Psoas muscle (tissue), 7 donors: ENCODE measurements at regions not wholly inside any gene's neighbourhood (a gene's known extent, or its start where the extent isn't known, plus 50 kb on each side); places are given as distances from the start of the nearest gene placed in this dataset.

Experiments
- ATAC-seq, 4 donors: fragments of 200-7000 bp; cut with Tn5 transposase; one replicate each; pipeline ENCODE4 v1.9.1; 2020; ENCODE audit warnings: moderate library complexity in 3 of 4, mild to moderate bottlenecking in 2 of 4
- DNase-seq, 2 donors: peaks; one replicate each; pipeline ENCODE4 v3.0.0-alpha.2; 2020
- H3K27ac ChIP-seq: fragments of 200-600 bp; one replicate; pipeline ENCODE4 v1.8.0; 2022
- H3K27me3 ChIP-seq, 3 donors: fragments of 200-600 bp in 1 of 3; one replicate each; pipeline versions ENCODE4 v1.6.1 to v1.8.0; 2013 to 2022; ENCODE audit warnings: low read length in 2 of 3, mild to moderate bottlenecking in 2 of 3, moderate library complexity in 1 of 3; ENCODE audit not compliant: insufficient read depth in 3 of 3
- H3K36me3 ChIP-seq, 2 donors: fragments of 200-600 bp in 1 of 2; one replicate each; pipeline versions ENCODE4 v1.6.1 to v1.8.0; 2013 to 2022; ENCODE audit warnings: low read depth in 1 of 2, mild to moderate bottlenecking in 1 of 2, moderate library complexity in 1 of 2; ENCODE audit not compliant: insufficient read depth in 1 of 2
- H3K4me1 ChIP-seq: fragments of 200-600 bp; one replicate; pipeline ENCODE4 v1.8.0; 2022
- H3K4me3 ChIP-seq: fragments of 200-600 bp; one replicate; pipeline ENCODE4 v1.8.0; 2022; ENCODE audit warnings: mild to moderate bottlenecking
- H3K9me3 ChIP-seq: fragments of 200-600 bp; one replicate; pipeline ENCODE4 v1.8.0; 2022
- CTCF ChIP-seq: fragments of 200-600 bp; IDR thresholded peaks from one replicate; pipeline ENCODE4 v1.8.0; 2022; ENCODE audit warnings: antibody characterized with exemption
- WGBS, 3 donors: extraction: QIAGEN DNeasy Blood & Tissue Kit; methylation state at CpG; one replicate each; pipeline versions ENCODE4 v1.1.6 to v1.1.7; 2013; 5-methylcytosine and 5-hydroxymethylcytosine counted together
- intact Hi-C, 2 donors: fragments of 100-400 bp; cut with DNase I; formaldehyde crosslinking; loops; one replicate each; pipeline versions ENCODE4 v1.11.0 to v1.14.2; 2022
- donor health status: healthy with polysubstance abuse.
- donor health status: DM: no; HTN: no; CAD: no; lungs with moderate emphysema.
- donor health status: Bipolar disorder and iron deficiency.
- donor health status: healthy.
- donor health status: DM: yes; HTN: yes; CAD: no.
- donor health status: DM: no; HTN: no; CAD: no.
- donor health status: DM: yes; HTN: yes; CAD: no.

- Histone ChIP-seq H3K27ac (no peak overlapping the region), H3K4me3 (no peak overlapping the region), H3K27me3 (no peaks in the 10 kb centered on the region), H3K9me3 (no peaks in the 10 kb centered on the region), H3K36me3 (no peaks in the 10 kb centered on the region), H3K4me1 (no peaks in the 10 kb centered on the region)
- no peak for TF ChIP-seq CTCF
- intact Hi-C loops: no loop called here
- ATAC-seq (no peak), DNase-seq (no peak)
- WGBS, 3 donors: 56 to 67% (median 61%) methylated on average over 13 of the region's 13 CpGs
Observed at GRCh38 chr4:181234951-181235680, 1008.1 kb upstream of the TENM3 start.

DNA sequence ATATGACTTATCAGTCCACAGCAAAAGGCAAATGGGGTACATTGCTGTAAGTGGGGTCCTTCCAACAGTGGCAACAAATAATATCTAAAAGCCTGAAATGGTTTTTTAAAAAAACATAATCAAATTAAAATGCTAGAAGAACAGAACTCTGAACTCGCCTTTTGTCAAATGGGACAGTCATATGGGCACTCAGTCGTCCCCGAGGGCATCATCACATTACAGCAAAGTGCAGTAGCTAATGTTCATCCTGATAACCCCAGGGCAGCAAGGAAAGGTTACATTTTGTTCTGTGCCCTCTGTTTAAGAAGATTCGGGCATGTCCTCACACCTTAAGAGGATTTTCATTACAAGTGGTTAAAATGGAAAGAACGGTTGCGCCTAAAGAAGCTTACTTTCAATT is 997.9 kb upstream of the TENM3 start:
- 88 to 92% (median 89%) methylated on average over 6 of the region's 6 CpGs for WGBS, 3 donors
- no peaks in the 10 kb centered on the region for H3K27me3 ChIP-seq
- ATAC-seq (no peak), DNase-seq (no peak)
- no peak overlapping the region for H3K4me3 ChIP-seq
- H3K27ac ChIP-seq: no peak overlapping the region
- intact Hi-C loops: no loop called here
- H3K4me1 ChIP-seq: no peaks in the 10 kb centered on the region
- H3K9me3 ChIP-seq: no peaks in the 10 kb centered on the region
- TF ChIP-seq CTCF: no peak
- H3K36me3 ChIP-seq: no peaks in the 10 kb centered on the region

DNA sequence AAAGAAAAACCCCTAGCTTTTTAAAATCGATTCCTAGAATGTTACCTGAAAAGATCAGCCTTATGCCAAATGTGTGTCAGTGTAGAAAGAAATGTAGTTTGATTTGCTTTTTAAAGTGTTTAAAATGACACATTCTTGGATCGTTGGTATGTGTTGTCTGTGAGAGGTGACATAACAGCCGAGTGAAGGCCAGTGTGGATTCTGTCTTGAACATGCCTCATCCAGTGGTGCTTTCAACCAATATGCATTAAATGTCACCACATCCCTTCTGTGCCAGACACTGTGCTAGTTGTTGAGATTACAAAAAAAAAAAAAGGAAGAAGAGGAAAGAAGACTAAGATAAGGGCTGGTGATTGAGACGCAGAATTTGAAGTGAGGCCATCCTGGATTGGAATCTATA is 994.2 kb upstream of the TENM3 start:
- DNase-seq: no peak
- 65 to 72% (median 71%) methylated on average over 4 of the region's 4 CpGs for WGBS, 3 donors

GRCh38 chr4:181254771-181255170 is 988.4 kb upstream of the TENM3 start:
- H3K27ac ChIP-seq: no peak overlapping the region
- no peak overlapping the region for H3K4me3 ChIP-seq
- DNase-seq (no peak), ATAC-seq (no peak)
- intact Hi-C loops: no loop called here
- 60 to 68% (median 61%) methylated on average over 6 of the region's 6 CpGs for WGBS, 3 donors
- no peaks in the 10 kb centered on the region for H3K9me3 ChIP-seq
- no peaks in the 10 kb centered on the region for H3K27me3 ChIP-seq
- H3K36me3 ChIP-seq: no peaks in the 10 kb centered on the region
- no peak for TF ChIP-seq CTCF
- H3K4me1 ChIP-seq: no peaks in the 10 kb centered on the region

More for the DNA sequence above, 994.2 kb upstream of the TENM3 start:
- ATAC-seq: no peak
- H3K4me1 ChIP-seq: no peaks in the 10 kb centered on the region
- H3K9me3 ChIP-seq: no peaks in the 10 kb centered on the region
- H3K27ac ChIP-seq: no peak overlapping the region
- H3K36me3 ChIP-seq: no peaks in the 10 kb centered on the region
- H3K4me3 ChIP-seq: no peak overlapping the region
- no peaks in the 10 kb centered on the region for H3K27me3 ChIP-seq
- no peak for TF ChIP-seq CTCF
- intact Hi-C loops: no loop called here

GRCh38 chr4:181258569-181258968 is 984.6 kb upstream of the TENM3 start:
- ATAC-seq (no peak), DNase-seq (no peak)
- no peaks in the 10 kb centered on the region for H3K36me3 ChIP-seq
- no peak overlapping the region for H3K4me3 ChIP-seq
- no peaks in the 10 kb centered on the region for H3K9me3 ChIP-seq
- intact Hi-C loops: no loop called here
- TF ChIP-seq CTCF: no peak
- WGBS, 3 donors: 3 to 5% (median 5%) methylated on average over 2 of the region's 2 CpGs
- H3K4me1 ChIP-seq: no peaks in the 10 kb centered on the region
- H3K27me3 ChIP-seq: no peaks in the 10 kb centered on the region
- H3K27ac ChIP-seq: no peak overlapping the region
